ENCODE measurements at regions not wholly inside any gene's neighbourhood (a gene's known extent, or its start where the extent isn't known, plus 50 kb on each side); places are given as distances from the start of the nearest gene placed in this dataset.
A peak's percentile ranks its signal among the peaks of the same experiment; 100 is the strongest.

- TF ChIP-seq, protein P1, sequence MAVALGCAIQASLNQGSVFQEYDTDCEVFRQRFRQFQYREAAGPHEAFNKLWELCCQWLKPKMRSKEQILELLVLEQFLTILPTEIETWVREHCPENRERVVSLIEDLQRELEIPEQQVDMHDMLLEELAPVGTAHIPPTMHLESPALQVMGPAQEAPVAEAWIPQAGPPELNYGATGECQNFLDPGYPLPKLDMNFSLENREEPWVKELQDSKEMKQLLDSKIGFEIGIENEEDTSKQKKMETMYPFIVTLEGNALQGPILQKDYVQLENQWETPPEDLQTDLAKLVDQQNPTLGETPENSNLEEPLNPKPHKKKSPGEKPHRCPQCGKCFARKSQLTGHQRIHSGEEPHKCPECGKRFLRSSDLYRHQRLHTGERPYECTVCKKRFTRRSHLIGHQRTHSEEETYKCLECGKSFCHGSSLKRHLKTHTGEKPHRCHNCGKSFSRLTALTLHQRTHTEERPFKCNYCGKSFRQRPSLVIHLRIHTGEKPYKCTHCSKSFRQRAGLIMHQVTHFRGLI (tag by site-specific recombination; IDR thresholded peaks at IDR 0.05): peak; percentile 57; the same call in 1 of the 2 replicates
- TF ChIP-seq ZNF202 (tag by site-specific recombination; IDR thresholded peaks at IDR 0.05; ENCODE audit: borderline replicate concordance): no peak
- TF ChIP-seq, protein P2, sequence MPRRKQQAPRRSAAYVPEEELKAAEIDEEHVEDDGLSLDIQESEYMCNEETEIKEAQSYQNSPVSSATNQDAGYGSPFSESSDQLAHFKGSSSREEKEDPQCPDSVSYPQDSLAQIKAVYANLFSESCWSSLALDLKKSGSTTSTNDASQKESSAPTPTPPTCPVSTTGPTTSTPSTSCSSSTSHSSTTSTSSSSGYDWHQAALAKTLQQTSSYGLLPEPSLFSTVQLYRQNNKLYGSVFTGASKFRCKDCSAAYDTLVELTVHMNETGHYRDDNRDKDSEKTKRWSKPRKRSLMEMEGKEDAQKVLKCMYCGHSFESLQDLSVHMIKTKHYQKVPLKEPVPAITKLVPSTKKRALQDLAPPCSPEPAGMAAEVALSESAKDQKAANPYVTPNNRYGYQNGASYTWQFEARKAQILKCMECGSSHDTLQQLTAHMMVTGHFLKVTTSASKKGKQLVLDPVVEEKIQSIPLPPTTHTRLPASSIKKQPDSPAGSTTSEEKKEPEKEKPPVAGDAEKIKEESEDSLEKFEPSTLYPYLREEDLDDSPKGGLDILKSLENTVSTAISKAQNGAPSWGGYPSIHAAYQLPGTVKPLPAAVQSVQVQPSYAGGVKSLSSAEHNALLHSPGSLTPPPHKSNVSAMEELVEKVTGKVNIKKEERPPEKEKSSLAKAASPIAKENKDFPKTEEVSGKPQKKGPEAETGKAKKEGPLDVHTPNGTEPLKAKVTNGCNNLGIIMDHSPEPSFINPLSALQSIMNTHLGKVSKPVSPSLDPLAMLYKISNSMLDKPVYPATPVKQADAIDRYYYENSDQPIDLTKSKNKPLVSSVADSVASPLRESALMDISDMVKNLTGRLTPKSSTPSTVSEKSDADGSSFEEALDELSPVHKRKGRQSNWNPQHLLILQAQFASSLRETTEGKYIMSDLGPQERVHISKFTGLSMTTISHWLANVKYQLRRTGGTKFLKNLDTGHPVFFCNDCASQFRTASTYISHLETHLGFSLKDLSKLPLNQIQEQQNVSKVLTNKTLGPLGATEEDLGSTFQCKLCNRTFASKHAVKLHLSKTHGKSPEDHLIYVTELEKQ (tag by site-specific recombination; IDR thresholded peaks at IDR 0.05; ENCODE audit: borderline replicate concordance): no peak
- TF ChIP-seq ZNF792 (tag by site-specific recombination; IDR thresholded peaks at IDR 0.05): no peak
- TF ChIP-seq ZNF843 (tag by site-specific recombination; IDR thresholded peaks at IDR 0.05): peak; percentile 68
- TF ChIP-seq ZNF335 (tag by site-specific recombination; conservative IDR thresholded peaks at IDR 0.05): no peak
- no peak for TF ChIP-seq GFI1B (tag by site-specific recombination; IDR thresholded peaks at IDR 0.05)
- TF ChIP-seq ZNF138 (tag by site-specific recombination; IDR thresholded peaks at IDR 0.05; ENCODE audit: borderline replicate concordance): no peak
- TF ChIP-seq SP7 (tag by site-specific recombination; IDR thresholded peaks at IDR 0.05): peak; percentile 70
- peak; percentile 40; the same call in 1 of the 2 replicates for TF ChIP-seq ZBTB44 (tag by site-specific recombination; IDR thresholded peaks at IDR 0.05)
- TF ChIP-seq ZNF629 (tag by site-specific recombination; IDR thresholded peaks at IDR 0.05): no peak
- no peak for TF ChIP-seq ZNF558 (tag by site-specific recombination; IDR thresholded peaks at IDR 0.05)
- TF ChIP-seq IKZF3 (tag by site-specific recombination; IDR thresholded peaks at IDR 0.05): no peak
- no peak for TF ChIP-seq ZNF366 (tag by site-specific recombination; conservative IDR thresholded peaks at IDR 0.05)
- no peak for TF ChIP-seq ZNF211 (tag by site-specific recombination; IDR thresholded peaks at IDR 0.05; ENCODE audit: low read depth)
- TF ChIP-seq YY1 (tag by site-specific recombination; IDR thresholded peaks at IDR 0.05): no peak
- no peak for TF ChIP-seq ZNF10 (tag by site-specific recombination; IDR thresholded peaks at IDR 0.05)
- no peak for TF ChIP-seq ZNF121 (tag by site-specific recombination; IDR thresholded peaks at IDR 0.05)
- no peak for TF ChIP-seq ZNF324 (tag by site-specific recombination; IDR thresholded peaks at IDR 0.05)
- no peak for TF ChIP-seq ZNF518A (tag by site-specific recombination; conservative IDR thresholded peaks at IDR 0.05; ENCODE audit: low read depth)
- no peak for TF ChIP-seq ZNF580 (tag by site-specific recombination; IDR thresholded peaks at IDR 0.05)
- peak; percentile 76 for TF ChIP-seq OSR2 (tag by site-specific recombination; IDR thresholded peaks at IDR 0.05)
- TF ChIP-seq ZBTB8A (tag by site-specific recombination; IDR thresholded peaks at IDR 0.05): no peak
- no peak for TF ChIP-seq BCL11A (tag by site-specific recombination; IDR thresholded peaks at IDR 0.05; ENCODE audit: low read depth)
- TF ChIP-seq ZNF548 (tag by site-specific recombination; IDR thresholded peaks at IDR 0.05): no peak
- TF ChIP-seq ZXDB (tag by site-specific recombination; IDR thresholded peaks at IDR 0.05): 0 out of 2 replicates have a peak, but pooled peaks have one; percentile 26
- no peak for TF ChIP-seq ZNF544 (tag by site-specific recombination; IDR thresholded peaks at IDR 0.05)
These were observed 307.5 kb upstream of the ZEB2 start (continued) for GRCh38 chr2:144827404-144827803.

All from HEK293 (cell line).